NAMALWA (cell line): ENCODE measurements at regions not wholly inside any gene's neighbourhood (a gene's known extent, or its start where the extent isn't known, plus 50 kb on each side); places are given as distances from the start of the nearest gene placed in this dataset.

Source experiments
- DNase-seq: peaks from one replicate; pipeline ENCODE4 v3.0.0-alpha.2; 2015; ENCODE audit warnings: low spot score

DNA sequence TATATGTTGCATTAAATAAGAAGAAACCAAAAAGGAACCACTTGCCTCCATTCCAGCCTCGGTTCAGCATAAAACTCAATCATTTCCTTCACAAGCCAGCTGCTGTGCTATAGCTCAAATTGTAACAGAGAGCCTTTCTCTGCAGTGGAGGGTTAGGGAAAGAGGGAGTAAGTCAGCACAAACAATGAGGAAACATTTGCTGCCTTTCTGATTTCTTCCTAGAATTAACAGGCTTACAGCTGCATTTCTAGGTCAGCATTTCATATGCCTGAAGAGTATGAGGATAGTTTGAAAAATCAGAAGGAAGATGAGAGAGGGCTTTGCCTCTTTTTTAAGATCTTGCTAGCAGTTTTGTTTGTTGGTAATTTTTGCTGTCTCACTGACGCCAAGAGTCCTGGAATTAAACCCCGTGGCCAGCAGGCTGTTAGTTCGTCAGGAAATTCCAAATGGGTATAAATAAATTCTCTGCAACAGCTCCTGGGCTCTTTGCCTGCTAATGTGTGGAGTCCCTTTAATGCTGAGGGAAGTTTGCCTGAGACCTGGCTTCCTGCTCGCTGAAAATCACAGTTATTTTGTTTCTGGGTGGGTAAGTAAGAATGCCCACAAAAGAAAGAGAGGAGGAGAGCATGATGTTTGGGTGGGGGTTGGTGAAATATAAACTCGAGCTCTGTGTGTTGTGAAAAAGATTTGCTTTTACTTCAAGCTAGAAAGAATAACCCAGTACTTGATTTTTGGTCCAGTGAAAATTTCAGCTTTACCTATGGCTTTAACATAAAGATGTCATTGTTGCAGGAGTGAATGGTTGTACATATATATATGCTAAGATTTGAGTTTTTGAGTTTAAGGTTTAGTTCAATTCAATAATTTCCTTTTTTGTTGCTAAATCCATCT is 148.1 kb upstream of the DMRT1 start:
- no peak for DNase-seq

- DNase-seq, result no peak
These were observed 147.4 kb upstream of the DMRT1 start for GRCh38 chr9:694092-694402.

GRCh38 chr9:694403-695154 is 146.9 kb upstream of the DMRT1 start:
- DNase-seq, result no peak

- no peak for DNase-seq
These were observed 146.2 kb upstream of the DMRT1 start for GRCh38 chr9:695252-695651.

GRCh38 chr9:696332-697323 is 144.9 kb upstream of the DMRT1 start:
- no peak for DNase-seq

DNA sequence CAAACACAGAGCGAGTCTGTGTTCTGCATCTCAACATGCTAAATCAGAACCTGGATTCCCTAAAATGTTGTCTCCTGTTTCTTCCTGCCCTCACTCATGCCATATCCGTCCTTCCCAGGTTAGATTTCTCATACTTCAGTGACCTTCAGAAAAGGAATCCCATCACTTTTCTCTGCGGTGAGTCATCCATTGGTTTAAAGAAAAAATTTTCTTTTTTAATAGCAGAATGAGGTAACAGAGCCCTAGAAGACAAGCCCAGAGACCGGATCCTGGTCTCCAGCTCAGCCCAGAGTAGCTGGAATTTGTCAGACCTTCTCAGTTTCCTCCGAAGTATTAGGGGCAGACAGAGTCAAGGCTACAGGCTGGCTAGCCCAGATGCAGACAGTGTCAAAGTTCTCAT is 143.2 kb upstream of the DMRT1 start:
- DNase-seq, result no peak

- no peak for DNase-seq
These were observed 142.5 kb upstream of the DMRT1 start for GRCh38 chr9:698954-699353.

GRCh38 chr9:699396-699795 is 142.1 kb upstream of the DMRT1 start:
- DNase-seq, result no peak

- DNase-seq, result no peak
These were observed 140.9 kb upstream of the DMRT1 start for GRCh38 chr9:700365-701282.

GRCh38 chr9:703392-703791 is 138.1 kb upstream of the DMRT1 start:
- DNase-seq, result no peak

- no peak for DNase-seq
These were observed 135.4 kb upstream of the DMRT1 start for GRCh38 chr9:706073-706472.

DNA sequence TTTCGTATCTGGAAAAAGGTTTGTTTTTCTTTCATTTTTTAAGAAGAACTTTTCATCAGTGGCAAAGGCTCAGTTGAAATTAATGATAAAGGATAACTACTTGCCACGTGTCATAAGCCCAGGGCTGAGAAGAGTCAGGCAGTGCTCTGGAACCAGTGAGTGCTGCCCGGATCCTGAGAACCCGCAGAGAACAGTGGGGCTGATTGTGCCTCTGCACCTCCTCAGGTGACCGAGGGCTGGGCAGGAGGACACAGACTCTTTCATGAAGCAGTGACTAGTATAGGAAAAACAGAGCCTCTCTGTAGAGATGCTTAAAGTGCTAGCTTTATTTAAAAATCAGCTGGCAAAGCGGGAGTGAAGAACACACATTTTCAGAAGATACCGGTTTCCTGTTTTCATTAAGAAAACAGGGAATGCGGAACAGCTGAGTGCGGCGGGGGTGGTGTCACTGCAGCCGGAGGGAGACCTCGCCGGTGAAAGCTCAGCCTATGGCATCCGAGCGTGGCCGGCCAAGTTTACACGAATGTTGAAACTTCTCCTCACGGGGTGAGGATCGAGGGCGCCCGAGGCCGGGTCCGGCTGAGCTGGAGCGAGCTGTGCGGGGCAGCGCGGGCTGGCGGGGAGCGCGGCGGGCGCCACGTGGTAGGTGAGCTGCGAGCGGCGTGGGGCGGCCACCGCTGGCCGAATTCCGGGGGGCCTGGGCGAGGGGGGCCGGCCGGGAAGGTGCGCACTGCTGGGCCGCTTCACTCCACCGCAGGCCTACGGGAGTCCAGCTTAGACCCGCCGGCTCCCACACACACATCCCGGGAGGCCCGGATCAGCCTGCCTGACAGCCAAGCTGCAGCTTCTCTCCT is 134.7 kb upstream of the DMRT1 start:
- no peak for DNase-seq

- no peak for DNase-seq
These were observed 133.3 kb upstream of the DMRT1 start for GRCh38 chr9:708182-708550.

- DNase-seq, result no peak
These were observed 132.7 kb upstream of the DMRT1 start for GRCh38 chr9:708551-709432.

- no peak for DNase-seq
These were observed 130.3 kb upstream of the DMRT1 start for GRCh38 chr9:710951-711745.

DNA sequence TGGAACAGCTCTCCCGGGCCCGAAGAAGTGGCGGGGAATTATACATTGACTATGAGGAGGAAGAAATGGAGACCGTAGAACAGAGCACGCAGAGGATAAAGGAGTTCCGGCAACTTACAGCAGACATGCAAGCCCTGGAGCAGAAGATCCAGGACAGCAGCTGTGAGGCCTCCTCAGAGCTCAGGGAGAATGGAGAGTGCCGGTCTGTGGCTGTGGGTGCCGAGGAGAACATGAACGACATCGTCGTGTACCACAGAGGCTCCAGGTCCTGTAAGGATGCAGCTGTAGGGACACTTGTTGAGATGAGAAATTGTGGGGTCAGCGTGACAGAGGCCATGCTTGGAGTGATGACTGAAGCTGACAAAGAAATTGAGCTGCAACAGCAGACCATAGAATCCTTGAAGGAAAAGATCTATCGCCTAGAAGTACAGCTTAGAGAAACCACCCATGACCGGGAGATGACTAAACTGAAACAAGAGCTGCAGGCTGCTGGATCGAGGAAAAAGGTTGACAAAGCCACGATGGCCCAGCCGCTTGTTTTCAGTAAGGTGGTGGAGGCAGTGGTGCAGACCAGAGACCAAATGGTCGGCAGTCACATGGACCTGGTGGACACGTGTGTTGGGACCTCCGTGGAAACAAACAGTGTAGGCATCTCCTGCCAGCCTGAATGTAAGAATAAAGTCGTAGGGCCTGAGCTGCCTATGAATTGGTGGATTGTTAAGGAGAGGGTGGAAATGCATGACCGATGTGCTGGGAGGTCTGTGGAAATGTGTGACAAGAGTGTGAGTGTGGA is 129.5 kb upstream of the DMRT1 start:
- no peak for DNase-seq

DNA sequence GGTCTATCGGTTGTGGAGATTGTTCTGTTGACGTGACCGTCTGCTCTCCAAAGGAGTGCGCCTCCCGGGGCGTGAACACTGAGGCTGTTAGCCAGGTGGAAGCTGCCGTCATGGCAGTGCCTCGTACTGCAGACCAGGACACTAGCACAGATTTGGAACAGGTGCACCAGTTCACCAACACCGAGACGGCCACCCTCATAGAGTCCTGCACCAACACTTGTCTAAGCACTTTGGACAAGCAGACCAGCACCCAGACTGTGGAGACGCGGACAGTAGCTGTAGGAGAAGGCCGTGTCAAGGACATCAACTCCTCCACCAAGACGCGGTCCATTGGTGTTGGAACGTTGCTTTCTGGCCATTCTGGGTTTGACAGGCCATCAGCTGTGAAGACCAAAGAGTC is 128.9 kb upstream of the DMRT1 start:
- DNase-seq, result no peak

- DNase-seq, result no peak
These were observed 128.4 kb upstream of the DMRT1 start for GRCh38 chr9:713091-713490.
